Astrocyte (in vitro differentiated cells and primary cell): ENCODE measurements at regions not wholly inside any gene's neighbourhood (a gene's known extent, or its start where the extent isn't known, plus 50 kb on each side); places are given as distances from the start of the nearest gene placed in this dataset.

Experiments used
- CTCF ChIP-seq: IDR thresholded peaks from 2 replicates; pipeline ENCODE4 v1.5.1; 2011; ENCODE audit warnings: low read depth, mild to moderate bottlenecking, inconsistent platforms, low read length, moderate library complexity; ENCODE audit not compliant: insufficient read depth
- EZH2 ChIP-seq: IDR thresholded peaks from 2 replicates; pipeline ENCODE4 v1.6.1; 2012; ENCODE audit warnings: mild to moderate bottlenecking, low read length, inconsistent platforms; ENCODE audit not compliant: insufficient read depth

- TF ChIP-seq CTCF = no peak
- no peak for TF ChIP-seq EZH2
Measured at GRCh38 chr2:60329225-60329624, 224.2 kb downstream of the BCL11A start.
